ENCODE measurements at regions not wholly inside any gene's neighbourhood (a gene's known extent, or its start where the extent isn't known, plus 50 kb on each side); places are given as distances from the start of the nearest gene placed in this dataset.

DNA sequence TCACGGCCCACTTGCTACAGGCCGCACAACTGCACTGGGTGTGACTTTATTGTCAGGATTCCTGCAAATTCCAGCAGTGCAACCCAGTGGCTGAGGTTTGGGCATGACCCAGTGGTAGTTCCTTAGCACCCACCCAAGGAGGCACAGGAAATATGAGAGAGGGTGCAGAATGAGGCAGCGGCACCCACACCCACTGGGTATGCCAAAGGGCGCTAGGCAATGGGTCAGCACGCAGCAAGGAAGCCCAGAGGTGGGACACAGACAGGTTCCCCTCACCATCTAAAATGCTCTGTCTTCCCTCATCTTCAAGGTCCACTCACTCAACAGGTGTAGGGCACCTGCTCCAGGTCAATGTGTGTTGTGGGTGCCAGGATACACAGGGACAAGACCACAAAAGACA is 357.8 kb upstream of the MKI67 start:
- DNase-seq (ENCODE audit: extremely low read depth, low read depth): no peak

DNA sequence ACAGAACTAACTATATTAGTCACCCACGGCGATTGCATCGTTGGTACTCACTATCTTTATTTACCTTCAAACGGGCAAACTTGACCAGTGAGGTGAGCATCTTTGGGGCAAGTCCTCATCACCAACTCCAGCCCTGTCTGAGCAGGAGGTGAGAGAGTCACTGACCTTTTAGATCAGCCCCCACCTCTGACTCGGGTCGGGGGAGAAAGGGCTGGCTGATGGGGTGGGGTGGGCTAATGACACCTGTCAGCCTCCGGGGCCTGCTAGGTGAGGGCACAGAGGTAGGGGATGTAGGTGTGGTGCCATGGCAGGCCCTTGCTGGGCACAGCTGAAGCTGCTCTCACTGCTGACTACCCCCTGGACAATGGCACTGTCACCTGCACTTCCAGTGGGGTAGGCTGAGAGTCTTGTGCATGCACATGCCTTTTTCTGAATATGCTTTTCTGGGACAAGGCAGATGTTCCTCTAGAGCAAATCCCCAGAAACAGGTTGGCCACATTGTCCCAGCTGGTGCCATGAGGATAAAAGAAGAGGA is 359.5 kb upstream of the MKI67 start:
- DNase-seq (ENCODE audit: extremely low read depth, low read depth): no peak

DNA sequence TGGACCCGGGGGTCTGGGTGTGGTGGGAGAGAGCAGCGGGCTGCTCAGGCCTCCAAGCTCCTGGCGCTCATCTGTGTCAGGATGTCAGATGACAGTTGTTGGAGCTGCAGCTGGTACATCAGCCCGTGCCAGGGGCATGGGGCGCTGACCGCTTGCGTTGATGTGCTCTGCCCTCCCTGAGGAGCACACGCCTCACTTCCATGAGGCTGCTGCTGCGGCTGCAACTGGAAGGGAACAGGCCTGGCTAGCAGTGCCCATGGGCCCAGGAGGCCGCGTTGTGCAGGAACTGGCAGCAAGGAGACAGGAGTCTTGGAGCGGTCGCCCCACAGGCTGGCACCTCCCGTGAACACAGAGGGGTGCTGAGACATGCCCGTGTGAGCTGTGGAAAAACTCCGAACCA is 361.3 kb upstream of the MKI67 start:
- DNase-seq (ENCODE audit: extremely low read depth, low read depth): no peak

DNA sequence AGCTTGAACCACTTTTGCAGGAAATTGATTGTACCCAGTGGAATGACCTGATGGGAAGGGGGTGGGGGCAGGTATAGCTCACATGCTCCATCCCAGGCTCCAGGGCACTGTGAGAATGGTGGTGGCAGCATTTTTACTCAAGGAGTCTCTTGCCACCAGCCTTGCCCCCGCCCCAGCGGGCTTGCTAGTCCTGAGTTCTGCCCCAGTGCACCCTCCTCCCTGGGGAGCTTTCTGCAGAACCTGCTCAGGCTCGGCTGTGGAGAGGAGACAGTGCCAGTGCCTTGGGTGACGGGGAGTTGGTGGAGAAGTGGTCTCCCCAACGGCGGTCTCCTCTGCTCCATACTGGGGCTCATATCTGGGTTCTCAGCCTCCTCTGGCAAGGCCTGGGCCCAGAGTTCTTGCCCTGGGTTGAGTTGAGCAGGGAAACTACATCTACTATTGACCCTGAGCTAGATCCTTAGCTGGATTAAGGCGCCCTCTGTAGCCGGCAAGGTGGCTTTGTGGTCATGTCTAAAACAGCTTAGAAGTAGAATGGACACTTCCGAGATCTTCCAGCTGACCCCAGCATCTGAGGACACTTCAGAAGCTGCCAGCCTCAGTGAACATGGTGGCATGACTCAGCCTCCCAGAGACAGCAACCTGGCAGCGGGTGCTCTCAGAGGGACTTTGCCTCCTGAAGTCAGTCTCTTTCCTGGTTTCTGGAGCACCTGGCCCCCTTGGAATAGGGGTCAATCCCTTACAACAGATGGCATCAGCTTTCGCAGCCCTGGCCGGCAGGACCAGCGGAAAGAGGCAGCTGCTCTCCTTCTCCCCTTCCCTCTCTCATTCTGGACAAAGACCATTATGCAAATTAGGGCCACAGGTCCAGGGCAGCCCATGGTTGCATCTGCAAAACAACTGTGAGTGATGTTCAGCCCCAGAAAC is 363.4 kb upstream of the MKI67 start:
- DNase-seq (ENCODE audit: extremely low read depth, low read depth): no peak

DNA sequence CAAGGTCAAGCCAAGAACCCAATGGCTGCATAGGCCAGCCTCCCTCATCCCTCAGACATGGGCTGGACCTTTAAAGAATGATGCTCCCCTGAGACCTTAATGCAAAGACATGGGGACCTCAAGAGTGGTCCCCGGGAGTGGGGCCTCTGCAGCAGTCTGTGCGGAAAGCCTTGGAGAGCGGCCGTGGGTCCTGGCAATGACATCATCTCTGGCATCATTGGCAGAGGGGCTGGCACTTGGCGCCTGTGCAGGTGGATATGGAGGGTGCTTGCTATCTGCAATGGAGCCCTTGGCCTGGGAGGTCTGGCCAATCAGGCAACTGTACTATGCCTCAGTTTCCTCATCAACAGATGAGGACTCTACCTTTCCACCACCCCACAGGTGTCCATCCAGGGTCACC is 365.5 kb upstream of the MKI67 start:
- DNase-seq (ENCODE audit: extremely low read depth, low read depth): no peak

DNA sequence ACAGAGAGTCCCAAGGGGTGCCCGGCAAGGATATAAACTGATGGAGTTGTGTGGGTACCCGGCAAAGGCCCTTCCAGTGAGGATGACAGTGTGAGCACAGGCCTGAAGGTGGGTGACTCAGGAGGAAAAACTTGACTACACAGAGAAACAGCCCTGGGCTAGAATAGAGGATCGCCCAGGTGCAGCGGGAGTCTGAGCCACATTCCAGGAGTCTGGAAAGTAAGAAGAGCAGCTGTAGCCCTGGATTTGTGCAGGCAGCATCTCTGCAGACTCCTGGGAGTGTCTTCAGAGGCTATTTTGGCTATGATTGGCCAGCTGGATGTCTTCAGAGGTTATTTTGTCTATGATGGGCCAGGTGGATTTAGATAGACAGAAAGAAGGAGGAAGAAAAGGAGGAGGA is 367.6 kb upstream of the MKI67 start:
- no peak for DNase-seq (ENCODE audit: extremely low read depth, low read depth)

DNA sequence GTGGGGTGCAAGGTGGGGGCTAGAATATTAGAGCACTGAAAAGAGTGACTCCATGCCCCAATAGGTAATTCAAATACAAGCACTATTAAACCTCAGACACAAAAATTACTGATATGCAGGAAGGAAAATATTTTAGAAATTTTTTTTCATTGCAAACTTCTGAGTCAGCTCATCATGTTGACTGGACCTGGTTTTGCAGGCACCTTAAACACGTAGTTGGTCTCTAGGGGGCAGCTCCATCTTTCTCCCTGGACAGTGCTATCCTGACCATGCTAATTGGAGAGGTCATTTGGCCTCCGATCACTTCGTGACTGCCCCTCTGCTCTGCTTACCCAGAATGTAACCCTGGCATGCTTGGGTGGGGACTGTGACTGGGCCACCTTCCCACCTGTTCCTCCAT is 368.4 kb upstream of the MKI67 start:
- DNase-seq (ENCODE audit: extremely low read depth, low read depth): no peak

DNA sequence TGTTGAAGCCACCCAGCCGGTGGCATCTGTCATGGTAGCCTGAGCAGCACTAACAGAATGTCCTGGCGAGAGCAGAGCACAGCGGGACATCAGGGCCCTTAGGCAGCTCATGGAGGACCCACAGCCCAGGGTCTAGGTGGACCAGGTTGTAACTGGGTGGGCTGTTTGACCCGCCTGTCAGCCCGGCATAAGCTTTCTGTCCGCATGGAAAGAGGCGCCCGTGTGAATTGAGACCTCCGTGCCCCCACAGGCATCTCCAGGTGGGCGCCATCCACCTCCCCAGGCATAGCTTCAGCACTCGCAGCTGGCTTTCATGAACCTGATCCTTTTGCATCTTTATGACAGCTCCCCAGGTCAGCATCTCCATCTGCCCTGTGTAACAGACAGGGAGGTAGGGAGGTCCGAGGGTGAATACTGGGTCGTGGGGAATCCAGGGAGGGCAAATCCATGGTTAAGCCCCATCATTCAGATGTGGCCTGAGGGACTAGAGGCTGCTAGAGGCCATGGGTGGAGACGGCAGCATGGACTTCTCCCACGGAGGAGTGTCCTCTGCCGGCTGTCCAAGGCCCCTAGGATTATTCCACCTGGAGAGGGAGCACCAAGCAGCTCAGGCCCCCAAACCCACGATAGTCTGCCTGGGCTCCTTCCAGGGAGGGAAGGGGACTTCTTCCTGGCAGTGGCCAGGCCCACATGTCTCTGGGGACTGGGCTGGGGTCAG is 371.6 kb upstream of the MKI67 start:
- DNase-seq (ENCODE audit: extremely low read depth, low read depth): no peak

DNA sequence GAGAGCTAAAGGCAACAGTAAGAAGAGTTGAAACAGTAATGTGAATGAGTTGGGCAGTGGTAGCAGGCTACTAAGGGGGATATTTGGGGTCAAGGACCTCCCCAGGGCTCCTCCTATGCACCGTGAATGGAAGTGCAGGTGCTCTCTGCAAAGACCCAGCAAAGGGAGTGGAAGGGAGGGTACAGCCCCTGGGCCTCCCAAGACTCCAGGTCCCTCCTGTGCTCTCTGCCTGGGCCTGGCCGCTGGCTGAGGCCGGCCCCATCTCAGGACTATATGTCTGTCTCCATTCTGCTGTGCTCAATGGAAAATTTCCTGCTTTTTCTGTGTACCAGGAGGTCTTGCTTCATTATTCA is 372.1 kb upstream of the MKI67 start:
- no peak for DNase-seq (ENCODE audit: extremely low read depth, low read depth)

DNA sequence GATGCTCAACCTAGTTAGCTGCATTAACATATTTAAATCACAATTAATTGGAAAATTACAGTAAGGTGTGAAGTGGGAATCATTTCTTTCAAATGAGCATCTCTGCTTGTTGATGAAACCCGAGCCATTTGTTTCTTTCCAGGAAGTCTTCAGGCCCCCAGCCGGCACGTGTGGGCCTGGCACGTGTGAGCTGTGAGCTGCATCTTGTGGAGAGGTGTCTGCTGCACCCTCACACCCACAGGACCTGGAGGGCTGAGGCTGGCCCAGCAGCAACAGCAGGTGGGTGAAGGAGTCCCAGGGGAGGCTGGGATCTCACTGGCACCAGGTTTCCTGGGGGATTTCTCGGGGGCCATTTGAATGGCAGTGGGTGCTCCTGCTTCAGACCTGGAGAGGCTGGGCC is 372.5 kb upstream of the MKI67 start:
- no peak for DNase-seq (ENCODE audit: extremely low read depth, low read depth)

DNA sequence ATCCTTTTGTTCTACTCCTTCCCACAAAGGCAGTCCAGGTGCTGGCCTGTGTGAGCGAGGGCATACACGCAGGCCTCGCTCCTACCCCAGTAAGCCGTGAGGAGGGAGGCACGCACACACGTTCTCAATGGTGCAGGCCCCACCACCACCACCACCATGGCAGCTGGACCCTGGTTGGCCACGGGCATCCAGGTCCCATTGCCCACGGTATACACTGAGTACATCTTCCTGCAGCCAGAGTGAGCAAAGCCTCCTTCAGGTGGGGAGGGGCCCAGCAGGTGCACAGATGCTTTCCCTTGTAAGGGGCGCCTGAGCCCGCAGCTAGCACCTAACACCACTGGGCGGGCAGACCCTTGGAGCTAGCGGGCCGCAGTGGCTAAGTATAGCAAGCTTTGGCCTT is 373.3 kb upstream of the MKI67 start:
- DNase-seq (ENCODE audit: extremely low read depth, low read depth): no peak

DNA sequence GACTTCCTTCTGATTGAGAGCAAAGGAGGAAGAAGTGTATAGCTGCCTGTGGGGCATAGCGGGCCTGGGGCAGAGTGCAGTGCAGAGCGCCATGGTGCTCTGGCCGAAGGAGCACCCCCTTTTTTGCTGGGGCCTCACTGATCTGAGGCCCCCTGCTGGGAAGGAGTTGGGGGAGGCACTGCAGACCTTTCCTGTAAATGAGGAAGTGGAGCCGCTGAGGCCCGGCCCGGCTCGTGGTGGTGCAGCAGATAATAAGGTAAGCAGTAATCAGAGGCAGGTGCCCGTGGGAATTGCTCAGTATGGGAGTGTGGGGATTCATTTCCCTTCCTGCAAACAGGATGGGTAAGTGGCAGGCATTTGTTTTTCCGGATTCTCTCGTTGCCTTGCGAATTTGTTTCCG is 373.7 kb upstream of the MKI67 start:
- DNase-seq (ENCODE audit: extremely low read depth, low read depth): no peak

DNA sequence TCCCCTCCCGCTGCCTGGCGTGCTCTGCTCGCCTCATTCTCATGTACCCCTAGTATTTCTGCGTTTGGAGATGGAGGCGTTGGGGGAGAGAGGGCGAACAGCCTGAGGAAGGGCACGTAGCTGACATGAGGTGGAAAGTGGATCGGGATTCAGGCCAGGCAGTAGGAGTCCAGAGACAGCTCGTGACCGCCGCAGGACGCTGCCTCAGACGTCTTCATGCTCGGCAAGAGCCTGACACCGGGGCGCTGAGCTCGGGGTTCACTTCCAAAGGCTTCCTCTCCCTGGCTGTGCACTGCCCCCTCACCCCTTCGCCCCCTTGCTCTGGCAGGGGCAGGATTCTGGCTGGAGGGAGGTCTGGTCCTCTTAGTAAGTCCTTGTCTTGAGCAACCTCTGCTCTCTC is 374.4 kb upstream of the MKI67 start:
- no peak for DNase-seq (ENCODE audit: extremely low read depth, low read depth)

DNA sequence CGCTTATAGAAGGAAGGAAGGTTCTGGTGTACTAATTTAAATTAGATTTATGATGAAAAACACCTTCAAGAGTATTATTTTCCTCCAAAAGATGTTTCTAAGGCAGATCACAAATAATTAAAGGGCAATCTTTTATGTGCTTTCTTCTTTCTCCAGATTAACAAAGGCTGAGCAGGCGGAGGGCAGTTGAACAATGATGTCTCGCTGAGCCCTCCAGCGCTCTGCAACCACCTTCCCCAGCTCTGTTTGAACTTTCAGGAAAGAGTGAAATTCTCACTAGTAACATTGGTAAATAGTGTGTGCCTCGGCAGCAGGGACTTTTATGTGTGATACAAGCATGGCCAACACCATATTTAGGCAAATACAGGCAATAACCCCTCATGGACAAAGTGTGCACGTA is 379.1 kb upstream of the MKI67 start:
- no peak for DNase-seq (ENCODE audit: extremely low read depth, low read depth)

DNA sequence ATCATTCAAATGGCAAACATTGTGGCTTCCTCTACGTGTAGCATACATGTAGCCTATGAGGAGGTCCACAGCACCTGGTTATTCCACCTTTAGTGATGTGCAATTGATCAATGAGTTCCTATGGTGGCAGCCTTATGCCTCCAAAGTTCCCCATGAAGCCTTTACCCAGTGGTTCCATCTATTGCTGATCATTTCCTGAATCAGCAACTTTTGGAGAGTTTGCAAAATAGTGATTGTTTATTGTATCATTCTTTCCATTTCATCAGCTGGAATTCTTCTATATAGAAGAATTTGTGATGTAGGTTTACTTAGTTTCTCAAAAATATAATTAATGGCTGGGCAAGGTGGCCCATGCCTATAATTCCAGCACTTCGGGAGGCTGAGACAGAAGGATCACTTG is 380.2 kb upstream of the MKI67 start:
- DNase-seq (ENCODE audit: extremely low read depth, low read depth): no peak

DNA sequence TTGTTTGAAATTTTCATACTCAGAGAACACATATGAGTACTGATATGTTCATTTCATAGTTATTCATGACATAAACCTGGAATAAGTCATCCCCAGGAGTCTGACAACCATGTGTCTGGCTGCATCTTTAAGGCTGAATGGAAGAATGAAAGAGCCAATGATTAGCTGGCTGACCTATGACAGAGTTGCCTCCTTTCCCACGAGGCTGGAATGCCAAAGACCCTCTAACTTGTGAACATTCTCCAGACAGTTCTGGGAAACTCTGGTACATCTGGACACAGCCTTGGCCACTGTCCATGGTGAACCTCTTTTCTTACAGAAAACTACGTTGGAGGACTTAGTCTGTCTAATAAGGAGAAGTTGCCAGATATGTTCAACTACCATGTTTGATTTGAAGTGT is 380.8 kb upstream of the MKI67 start:
- DNase-seq (ENCODE audit: extremely low read depth, low read depth): no peak

DNA sequence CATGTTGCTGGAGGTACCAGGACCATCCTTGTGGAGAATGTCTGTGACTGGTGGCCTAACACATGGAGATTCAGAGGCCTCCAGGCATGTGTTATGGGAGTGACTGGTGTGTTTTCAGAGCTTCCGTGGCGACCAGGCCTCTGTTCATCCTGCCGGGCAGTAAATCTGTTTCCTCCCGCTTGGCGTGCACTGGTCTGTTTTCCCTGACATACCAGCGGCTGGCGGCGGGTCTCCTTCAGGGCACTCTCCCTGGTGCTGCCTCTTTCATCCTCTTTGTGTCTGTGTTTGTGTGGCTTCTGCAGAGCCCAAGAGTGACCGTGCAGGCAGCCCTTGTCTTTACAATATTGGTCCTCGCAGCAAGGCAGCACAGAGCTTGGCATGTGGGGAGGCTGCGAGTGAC is 385.1 kb upstream of the MKI67 start:
- DNase-seq (ENCODE audit: extremely low read depth, low read depth): no peak

DNA sequence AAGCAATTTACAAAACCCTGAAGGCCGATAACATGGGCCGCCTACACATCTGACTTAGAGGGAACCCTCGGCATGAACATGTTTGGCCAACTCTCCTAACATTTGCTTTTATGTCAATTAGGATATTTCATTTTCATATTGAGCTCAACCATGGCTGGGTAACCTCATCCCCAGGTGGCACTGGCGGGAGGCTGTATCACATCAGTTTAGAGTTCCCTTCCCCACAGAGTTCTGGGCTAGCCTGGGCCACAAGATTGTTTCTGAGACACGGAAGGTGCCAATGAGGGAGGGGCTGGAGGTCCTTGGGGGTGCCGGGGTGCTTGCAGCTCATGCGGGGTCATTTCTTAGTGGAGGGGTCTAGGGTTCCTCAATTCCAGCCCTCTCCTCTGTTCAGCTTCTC is 386.5 kb upstream of the MKI67 start:
- no peak for DNase-seq (ENCODE audit: extremely low read depth, low read depth)

DNA sequence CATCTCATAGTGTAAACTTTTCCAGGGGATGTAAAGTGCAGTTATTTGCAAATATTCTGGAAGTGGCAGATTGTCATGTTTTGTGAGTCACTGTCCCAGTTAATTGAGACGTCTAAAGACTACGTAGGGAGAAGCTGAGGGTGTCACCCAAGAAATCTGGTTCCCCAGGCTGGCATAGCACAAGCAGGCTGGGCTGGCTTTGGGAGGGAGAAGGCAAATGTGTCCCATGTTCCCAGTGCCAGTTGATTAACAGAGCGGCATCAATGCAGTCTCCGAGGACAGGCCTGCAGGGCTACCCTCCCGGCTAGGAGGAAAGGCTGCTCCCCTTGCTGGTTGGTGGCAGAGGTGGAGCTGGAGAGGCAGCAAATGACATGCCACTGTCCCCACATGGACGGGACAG is 388.3 kb upstream of the MKI67 start:
- DNase-seq (ENCODE audit: extremely low read depth, low read depth): no peak

DNA sequence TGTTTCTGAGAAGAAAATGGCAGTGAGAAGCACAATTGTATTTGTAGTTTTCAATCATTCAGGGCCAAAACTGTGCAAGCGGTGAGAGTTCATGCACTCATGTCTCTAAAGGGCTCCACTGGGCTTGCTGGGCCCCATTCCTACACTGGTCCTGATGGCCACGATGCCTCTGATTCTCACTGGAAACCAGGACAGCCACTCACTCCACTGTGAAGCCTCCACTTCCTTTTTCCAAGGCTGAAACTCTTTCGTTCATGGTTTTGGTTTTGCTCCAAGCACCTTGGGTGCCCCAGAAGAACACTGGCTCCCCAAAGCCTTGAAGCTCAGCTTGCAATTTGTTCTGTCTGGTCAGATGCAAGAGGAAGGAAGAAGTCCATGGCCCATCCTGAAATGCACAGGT is 390.0 kb upstream of the MKI67 start:
- DNase-seq (ENCODE audit: extremely low read depth, low read depth): no peak

DNA sequence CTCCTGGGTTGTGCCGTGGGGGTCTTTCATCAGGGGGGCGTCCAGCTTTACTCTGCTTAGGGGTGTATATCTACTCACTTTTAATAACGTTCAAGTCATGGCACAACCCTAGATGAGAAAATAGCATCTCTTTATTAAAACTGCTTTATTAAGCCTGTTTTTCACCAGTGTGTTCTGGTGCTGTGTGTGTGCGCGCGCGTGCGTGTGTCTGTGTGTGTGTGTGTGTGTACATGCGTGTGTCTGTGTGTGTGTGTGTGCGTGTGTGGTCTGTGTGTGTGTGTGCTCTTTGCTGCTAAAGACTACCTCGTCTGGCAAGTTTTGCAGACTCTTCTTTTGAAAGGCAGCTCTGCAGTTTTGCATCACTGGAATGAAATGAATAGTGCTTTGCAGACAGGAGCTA is 390.9 kb upstream of the MKI67 start:
- no peak for DNase-seq (ENCODE audit: extremely low read depth, low read depth)

DNA sequence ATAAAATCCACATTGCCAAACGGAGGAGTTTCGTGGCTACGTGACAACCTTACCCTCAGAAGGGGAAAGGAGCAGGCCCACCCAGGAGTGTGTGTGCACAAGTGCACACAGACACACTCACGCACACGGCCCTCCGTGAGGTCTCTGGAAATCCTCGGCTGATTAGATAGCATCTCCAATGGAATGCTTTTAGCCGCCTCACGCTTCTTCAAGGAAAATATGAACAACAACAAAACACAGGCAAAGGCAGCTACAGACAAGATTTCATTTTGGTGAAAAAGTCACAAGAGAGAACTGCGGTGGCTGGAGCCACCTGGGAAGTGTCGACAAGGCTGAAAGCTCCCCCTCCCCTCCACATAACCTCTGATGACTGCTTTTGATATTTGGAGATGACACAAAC is 391.8 kb upstream of the MKI67 start:
- no peak for DNase-seq (ENCODE audit: extremely low read depth, low read depth)
